GM18870 (cell line): ENCODE measurements at regions not wholly inside any gene's neighbourhood (a gene's known extent, or its start where the extent isn't known, plus 50 kb on each side); places are given as distances from the start of the nearest gene placed in this dataset.
"Not testable (repeated sequence)": the region's sequence is repeated elsewhere in the genome, so short reads cannot be mapped to it uniquely, and the experiment has no call there.

ENCODE experiments used
- ATAC-seq: cut with Tn5 transposase; IDR thresholded peaks from one replicate; pipeline ENCODE4 v1.9.1; 2021; ENCODE audit warnings: moderate library complexity; ENCODE audit not compliant: unreplicated experiment

DNA sequence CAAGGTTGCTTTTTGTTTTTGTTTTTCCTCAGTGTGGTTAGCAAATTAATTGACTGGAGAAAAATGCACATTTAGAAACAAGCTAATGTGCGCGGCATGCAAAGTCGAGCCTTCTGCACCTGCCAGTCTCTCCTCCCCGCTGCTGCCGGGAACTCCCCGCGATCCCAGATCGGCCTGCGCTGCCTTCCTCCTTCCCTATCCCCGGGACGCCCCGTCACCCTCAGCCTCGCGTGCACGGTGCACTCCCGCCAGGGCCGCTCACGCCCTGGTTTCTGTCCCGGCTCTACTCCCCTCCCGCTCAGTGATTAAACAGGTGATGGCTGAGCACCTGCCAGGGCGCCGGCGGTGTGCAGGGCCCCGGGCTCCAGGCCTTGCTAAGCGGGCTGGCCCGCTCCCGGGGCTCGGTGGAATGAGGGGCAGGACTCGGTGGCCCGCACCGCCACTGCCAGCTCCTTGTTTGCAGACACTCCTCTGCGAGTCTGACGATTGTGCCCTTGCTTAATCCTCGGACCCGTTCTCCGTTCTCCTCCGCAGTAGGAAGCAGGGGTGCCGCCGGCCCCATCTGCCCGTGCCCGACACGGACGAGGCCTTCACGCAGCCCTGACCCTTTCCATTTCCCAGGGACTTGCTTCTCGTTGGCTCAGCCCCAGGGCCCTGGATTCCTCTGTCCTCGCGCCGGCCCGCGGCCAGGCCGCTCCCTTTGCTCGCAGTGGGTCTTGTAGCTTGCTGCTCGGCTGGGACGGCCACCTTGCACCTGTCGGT is 143.4 kb downstream of the TRIML1 start:
- ATAC-seq: no peak

GRCh38 chr4:188287169-188287894 is 148.1 kb downstream of the TRIML1 start:
- ATAC-seq: no peak

DNA sequence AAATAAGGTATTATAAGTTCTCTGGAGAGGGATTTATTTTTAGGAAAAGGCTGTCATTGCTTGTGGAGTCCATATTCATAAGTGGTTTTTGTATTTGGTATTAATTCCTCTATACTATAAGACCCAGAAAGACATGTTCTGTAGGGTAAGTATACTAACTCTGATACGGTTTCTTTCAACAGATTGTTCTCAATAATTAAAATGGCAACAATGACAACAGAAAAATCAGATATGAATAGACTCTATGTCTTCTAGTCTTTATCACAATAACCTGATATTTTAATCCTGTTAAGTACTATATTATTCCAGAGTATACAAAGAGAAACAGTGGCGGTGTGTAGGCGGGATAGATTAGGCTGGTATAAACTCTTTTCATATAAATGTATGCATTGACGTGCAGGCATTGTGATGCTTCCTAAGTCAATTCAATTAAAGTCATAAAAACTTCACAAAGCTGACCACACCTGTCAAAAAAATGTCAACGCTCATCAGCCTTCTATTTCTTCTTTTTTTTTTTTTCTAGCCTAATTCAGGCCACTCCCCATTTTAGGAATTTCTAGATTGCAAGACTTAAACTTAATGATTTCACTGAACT is 150.4 kb downstream of the TRIML1 start:
- ATAC-seq: no peak

- no peak for ATAC-seq
These were observed 156.7 kb downstream of the TRIML1 start for GRCh38 chr4:188295899-188296298.

- ATAC-seq: no peak
These were observed 157.1 kb downstream of the TRIML1 start for GRCh38 chr4:188296331-188296730.

DNA sequence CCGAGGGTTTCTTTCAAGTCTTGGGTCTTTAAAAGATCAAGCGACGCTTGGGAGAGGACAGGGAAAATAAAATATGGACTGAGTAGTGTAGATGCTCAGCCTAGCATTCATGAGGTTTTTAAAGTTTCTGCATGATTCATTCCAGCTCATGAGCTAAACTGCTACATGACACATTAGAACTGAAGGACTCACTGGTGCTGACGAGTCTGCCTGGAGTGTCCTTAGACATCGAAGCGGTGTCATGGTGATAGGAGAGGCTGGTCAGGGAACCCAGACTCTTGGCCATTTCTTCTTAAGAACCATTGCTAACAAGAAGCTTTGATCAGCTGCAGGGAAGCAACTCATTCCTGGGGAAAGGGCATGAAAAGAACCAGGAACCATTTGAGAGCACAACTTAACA is 158.6 kb downstream of the TRIML1 start:
- ATAC-seq: no peak

DNA sequence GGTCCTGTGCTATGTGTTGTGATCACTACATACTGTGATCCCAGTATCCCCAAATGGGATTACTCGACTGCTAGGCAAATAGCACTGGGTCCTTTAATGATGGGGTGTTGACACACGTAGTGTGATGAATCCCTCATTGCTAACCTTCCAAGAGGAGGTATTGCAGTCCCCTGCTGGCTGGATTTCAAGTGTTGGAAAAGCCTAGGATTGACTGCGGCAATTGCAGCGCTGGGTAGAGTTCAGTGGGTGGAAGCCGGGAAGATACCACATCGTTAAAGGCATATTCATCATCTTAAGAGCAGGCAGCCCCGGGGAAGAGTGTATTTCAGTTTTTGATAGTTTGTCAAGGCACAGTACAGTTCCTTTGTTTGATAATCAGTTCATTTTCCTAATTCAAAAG is 159.9 kb downstream of the TRIML1 start:
- no peak for ATAC-seq

- no peak for ATAC-seq
These were observed 161.1 kb downstream of the TRIML1 start for GRCh38 chr4:188300385-188300784.

GRCh38 chr4:188305690-188306089 is 166.4 kb downstream of the TRIML1 start:
- ATAC-seq: no peak

- ATAC-seq: no peak
These were observed 168.3 kb downstream of the TRIML1 start for GRCh38 chr4:188307591-188307990.

DNA sequence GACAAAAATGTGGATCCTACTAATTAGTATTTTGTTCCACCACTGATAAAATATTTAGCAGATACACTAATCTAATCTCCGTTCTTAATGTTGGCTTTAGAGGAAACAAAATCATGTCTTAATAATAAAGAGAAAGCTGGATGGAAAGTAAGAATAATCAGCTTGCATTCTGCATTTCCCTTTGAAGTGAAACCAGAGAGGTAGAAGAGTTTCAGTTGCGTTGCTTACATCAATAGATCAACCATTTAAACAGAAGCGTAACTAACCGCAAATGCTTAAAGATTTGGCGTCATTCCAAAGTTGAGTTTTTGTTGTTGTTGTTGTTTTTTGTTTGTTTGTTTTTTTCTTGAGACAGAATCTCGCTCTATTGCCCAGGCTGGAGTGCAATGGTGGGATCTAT is 168.9 kb downstream of the TRIML1 start:
- ATAC-seq: no peak

DNA sequence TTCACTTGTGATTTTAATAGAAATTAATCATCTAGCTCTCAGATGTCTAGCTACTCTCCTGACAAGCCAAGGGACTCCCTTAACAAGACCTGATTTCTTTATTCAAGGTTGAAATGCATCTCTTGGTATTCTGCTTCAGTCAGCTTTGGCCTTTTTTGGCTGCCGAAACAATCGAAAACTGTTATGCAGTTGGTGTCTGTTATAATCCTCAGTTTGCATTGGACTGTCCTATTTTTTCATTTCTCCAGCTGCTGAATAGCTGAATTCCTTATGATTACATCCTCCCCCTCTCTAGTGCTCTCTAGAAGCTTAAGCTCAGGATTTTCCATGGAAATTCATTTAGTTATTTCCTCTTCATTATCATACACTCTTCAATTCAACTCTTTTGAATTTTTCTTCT is 177.2 kb downstream of the TRIML1 start:
- ATAC-seq: no peak

DNA sequence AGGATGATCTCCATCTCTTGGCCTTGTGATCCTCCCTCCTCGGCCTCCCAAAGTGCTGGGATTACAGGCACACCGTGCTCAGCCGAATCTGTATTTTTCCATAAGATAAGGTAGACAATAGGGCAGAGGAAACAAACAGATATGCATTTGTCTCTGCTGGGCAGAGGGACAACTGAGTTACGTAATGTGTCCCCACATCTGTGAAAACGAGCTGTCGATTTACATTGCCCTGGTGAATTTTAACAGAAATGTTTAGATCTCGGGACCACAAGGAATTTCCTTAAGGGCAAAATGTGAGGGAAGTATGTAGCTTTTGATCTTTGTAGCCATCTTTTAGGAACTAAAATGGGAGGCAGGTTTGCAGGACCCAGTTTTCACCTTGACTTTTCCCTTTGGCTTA is 189.7 kb downstream of the TRIML1 start:
- no peak for ATAC-seq

- no peak for ATAC-seq
These were observed 190.3 kb downstream of the TRIML1 start for GRCh38 chr4:188329521-188329920.

GRCh38 chr4:188332265-188332664 is 193.0 kb downstream of the TRIML1 start:
- ATAC-seq: no peak

DNA sequence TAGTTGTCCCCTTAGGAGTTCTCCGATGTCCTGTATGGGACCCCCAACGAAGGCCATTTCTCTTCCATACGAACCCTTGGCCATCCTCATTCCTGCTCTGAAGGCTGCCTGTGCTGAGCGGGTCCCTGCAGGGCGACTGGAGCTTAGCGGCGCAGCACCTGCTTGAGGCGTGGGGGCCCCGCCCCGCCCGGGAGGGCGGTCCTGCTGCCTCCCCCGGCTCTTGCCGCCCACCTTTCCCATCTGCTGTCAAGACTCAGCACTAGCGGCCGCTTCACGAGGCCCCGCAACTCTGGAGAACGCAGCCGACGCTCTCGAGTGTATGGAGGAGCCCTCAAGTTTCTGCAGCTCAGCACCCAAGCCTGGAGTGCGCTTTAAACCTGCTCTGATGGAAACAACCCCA is 197.7 kb downstream of the TRIML1 start:
- no peak for ATAC-seq

DNA sequence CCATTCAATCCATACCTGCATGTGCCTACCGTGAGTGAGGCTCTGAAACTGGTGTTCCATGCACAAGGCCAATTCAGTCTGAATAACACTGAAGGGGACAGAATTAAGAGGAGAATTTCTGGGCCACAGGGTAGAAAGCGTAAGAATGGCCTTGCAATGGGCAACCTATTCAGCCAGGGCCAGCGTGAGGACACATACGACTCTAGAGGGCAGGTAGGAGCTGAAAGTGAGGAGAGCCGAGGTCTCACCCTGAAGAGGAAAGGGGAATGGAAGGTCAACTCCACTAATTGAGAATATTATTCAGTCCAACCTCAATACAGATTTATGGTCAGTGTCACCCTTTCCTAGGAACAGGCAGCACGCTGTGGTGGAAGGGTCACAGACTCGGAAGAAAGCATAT is 202.2 kb downstream of the TRIML1 start:
- ATAC-seq: no peak

- no peak for ATAC-seq
These were observed 207.0 kb downstream of the TRIML1 start for GRCh38 chr4:188346171-188346809.

DNA sequence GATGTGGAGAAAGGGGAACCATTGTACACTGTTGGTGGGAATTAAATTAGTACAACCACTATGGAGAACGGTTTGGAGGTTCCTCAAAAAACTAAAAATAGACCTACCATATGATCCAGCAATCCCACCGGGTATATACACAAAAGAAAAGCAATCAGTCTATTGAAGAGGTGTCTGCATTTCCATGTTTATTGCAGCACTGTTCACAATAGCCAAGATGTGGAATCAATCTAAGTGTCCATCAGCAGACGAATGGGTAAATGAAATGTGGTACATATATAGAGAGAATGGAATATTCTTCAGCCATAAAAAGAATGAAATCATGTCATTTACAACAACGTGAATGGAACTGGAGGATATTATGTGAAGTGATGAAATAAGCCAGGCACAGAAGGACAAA is 208.1 kb downstream of the TRIML1 start:
- ATAC-seq: no peak

GRCh38 chr4:188349569-188349968 is 210.3 kb downstream of the TRIML1 start:
- ATAC-seq: not testable (repeated sequence)

DNA sequence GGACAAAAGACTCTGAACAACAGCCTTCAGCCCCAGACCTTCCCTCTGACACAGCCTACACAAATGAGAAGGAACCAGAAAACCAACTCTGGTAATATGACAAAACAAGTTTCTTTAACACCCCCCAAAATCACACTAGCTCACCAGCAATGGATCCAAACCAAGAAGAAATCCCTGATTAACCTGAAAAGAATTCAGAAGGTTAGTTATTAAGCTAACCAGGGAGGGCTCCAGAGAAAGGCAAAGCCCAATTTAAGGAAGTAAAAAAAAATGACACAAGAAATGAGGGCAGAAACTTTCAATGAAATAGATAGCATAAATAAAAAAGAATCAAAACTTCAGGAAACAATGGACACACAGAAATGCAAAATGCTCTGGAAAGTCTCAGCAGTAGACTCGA is 224.0 kb downstream of the TRIML1 start:
- no peak for ATAC-seq

- no peak for ATAC-seq
These were observed 231.5 kb downstream of the TRIML1 start for GRCh38 chr4:188370777-188371176.
